Body of pancreas (tissue), 4 donors: ENCODE measurements at regions not wholly inside any gene's neighbourhood (a gene's known extent, or its start where the extent isn't known, plus 50 kb on each side); places are given as distances from the start of the nearest gene placed in this dataset.

Experiments used
- POLR2A ChIP-seq, 3 donors: fragments of 450-650 bp; IDR thresholded peaks; one replicate each; pipeline ENCODE4 v1.6.1; 2016; ENCODE audit warnings: antibody characterized with exemption in 3 of 3, mild to moderate bottlenecking in 2 of 3
- TF ChIP-seq, protein P1 (sequence below), 7 experiments: fragments of 450-650 bp in 4 of 7; fragments of 200-600 bp in 3 of 7; sonication (generic) in 3 of 7; IDR thresholded peaks; one replicate each; pipeline ENCODE4 v1.5.1; 2016 to 2019; ENCODE audit warnings: antibody characterized with exemption in 7 of 7

DNA sequence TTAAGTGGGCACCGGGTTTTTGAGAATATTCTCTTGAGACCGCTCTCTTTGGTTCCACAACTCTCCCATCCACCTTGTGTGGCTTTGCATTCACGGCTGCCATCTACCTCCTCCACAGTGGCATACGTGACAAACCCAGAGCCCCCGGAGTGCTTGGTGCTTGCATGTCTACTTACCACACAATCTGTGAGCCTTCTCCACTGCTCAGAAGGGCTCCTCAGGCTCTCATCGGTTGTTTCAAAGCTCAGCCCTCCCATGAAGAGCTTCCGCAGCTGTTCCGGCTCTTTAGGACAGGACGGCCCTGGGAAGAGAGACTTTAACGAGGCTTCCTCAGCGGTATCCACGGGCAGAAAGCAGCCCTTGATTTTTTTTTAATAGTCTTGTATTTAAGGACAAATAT, 167.6 kb upstream of the ANK2 start:
- TF ChIP-seq, protein P1, sequence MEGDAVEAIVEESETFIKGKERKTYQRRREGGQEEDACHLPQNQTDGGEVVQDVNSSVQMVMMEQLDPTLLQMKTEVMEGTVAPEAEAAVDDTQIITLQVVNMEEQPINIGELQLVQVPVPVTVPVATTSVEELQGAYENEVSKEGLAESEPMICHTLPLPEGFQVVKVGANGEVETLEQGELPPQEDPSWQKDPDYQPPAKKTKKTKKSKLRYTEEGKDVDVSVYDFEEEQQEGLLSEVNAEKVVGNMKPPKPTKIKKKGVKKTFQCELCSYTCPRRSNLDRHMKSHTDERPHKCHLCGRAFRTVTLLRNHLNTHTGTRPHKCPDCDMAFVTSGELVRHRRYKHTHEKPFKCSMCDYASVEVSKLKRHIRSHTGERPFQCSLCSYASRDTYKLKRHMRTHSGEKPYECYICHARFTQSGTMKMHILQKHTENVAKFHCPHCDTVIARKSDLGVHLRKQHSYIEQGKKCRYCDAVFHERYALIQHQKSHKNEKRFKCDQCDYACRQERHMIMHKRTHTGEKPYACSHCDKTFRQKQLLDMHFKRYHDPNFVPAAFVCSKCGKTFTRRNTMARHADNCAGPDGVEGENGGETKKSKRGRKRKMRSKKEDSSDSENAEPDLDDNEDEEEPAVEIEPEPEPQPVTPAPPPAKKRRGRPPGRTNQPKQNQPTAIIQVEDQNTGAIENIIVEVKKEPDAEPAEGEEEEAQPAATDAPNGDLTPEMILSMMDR (IDR thresholded peaks at IDR 0.05), result no peak
- no peak for TF ChIP-seq POLR2A (IDR thresholded peaks at IDR 0.05)
